NCI-H748 (cell line): ENCODE measurements at regions not wholly inside any gene's neighbourhood (a gene's known extent, or its start where the extent isn't known, plus 50 kb on each side); places are given as distances from the start of the nearest gene placed in this dataset.

Experiments
- DNase-seq: peaks from one replicate; lab custom pipeline; 2025; ENCODE audit not compliant: unreplicated experiment; lab: John Stamatoyannopoulos, UW

DNA sequence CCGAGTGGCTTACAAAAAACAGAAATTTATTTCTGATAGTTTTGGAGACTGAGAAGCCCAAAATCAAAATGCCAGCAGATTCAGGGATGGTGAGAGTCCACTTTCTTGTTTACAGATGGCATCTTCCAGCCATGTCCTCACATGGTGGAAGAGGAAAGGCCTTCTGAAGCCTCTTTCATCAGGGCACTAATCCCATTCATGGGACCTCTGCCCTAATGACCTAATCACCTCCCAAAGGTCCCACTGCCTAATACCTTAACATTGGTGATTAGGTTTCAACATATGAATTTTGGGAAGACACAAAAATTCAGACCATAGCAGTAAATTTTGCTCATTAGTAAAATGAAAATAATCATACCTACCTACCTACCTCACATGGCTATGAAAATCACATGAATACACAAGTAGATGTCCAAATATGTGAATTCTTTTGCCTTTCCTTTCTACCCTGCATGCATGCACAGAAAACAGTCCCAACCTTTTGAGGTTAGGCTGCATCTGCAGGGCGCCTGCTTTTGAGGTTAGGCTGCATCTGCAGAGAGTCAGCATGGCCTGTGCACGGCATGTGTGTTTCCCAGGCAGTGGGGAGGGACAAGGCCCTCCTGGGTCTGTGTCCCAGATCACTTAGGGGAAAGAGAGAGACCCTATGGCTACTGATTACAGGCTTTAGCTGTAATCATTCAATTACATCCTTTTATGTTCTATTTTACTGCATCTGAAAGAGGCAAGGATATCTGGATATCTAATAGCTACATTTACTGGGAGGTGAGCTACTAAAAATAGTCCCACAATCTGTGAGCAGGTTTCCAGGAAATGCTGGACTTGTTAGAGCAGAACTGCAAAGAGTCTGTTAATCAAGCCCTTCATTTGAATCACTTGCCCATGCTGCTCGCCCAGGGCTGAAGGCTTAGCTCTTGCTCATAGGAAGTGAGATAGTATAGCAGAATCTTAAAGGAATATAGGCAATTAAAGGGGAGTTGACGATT is 497.7 kb upstream of the MARCKS start:
- peak; percentile 72 for DNase-seq

DNA sequence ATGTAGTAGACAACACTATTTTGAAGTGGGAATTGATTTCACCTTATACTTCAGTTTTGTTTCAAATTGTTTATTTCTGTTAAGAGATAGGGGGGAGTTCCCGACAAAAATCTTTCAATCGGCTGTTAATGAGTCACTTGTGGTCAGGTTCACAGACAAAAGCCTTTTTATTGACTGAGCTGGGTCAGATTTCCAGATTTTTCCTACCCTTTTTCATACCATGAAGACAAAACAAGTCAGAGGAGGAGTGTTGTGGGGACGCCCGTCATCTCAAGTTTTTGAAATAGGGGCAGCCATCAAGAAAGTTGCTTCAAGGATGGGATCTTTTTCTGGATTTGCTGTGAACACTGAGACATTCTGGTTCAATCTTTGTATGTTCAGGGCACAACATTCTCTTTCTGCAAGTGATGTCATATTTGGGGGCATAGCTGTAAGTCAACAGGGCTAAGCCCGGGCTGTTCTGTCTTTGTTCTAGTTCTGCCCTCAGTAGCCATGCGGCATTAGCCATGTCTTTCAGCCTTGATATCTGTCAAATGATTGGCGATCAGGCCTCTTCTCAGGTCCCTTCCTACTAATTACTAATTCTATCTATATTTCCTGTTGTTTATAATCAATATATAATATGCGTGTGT is 496.0 kb upstream of the MARCKS start:
- DNase-seq, result peak; percentile 82

DNA sequence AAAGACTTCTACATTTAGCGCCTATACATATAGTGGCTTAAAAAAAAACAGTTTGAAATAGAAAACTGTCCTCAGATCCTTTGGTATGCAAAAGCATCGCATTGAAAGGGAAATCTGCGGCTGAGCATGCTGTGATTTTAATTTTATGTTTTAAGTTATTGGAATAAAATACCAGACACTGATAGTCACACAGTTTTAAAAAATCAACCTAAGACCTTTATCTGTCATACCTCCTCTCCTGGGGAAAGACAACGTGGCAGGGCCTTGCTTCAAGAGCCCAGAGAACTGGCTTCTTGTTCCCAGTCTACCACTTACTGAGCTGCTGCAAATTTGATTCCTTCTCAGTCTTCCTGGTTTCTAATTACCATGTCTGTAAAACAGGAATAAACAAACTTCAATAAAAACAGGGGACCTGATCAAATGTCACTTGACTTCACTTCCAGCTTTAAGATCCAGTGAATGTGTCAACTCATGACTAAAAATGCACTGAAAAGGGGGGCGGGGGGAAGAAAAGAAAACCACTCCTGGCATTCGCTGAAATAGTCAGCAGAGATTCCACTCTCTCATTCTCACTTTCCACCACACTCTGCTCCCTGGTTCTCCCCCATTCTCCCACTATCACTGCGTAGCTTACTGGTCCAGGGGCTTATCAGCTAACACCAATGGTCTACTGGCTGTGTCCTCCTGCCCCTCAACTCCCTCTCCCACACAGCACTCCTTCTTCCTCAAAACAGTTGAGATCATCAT is 494.7 kb upstream of the MARCKS start:
- DNase-seq, result no peak

DNA sequence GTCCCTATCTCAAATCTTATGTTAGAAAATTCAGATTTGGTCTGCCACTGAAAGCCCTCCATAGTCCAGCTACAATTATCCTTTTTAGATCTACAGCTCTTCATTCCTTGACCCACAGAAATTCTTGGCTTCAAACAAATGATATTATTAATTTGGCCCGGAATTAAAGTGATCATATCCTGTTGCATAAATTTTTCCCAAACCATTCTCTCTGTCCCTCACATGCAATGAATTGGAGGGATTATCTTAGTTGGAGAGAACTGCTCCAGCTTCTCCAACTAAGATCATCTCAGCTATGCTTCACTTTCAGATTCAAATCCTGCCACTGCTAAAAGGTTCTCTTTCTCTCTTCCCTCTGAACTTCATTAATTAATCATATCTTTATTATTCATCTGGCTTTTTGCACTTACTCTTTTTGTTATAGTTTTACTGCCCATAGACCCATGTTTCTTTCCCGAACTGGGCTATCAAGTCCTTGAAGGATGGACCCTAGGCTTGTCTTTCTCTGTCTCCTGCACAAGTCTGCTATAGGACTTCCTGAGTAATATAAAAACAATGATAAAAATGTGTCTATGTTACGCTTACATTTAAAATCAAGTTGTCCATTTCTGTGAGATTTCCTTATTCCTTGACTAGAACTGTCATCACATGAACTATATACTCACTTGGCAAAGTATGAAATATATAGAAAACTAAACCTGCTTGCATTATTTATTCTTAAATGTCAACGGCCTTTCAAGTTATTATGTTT is 493.9 kb upstream of the MARCKS start:
- DNase-seq, result no peak

DNA sequence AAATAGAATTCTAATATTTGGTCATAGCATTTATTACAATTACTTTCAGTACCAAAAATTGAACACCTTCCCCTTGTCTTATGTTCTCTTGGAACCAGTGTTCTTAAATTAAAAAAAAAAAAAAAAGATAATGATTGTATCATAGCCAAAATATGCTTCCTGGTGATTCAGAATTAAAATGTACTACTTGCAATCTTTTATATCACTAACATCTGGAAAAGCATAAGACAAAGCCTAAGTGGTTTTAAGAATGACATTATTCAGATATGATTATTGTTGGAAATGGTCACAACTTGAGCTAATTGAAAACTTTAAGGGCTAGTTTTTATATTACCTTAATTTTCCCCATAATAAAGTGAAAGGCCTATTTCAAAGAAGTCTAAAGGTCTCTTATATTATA is 493.3 kb upstream of the MARCKS start:
- no peak for DNase-seq

DNA sequence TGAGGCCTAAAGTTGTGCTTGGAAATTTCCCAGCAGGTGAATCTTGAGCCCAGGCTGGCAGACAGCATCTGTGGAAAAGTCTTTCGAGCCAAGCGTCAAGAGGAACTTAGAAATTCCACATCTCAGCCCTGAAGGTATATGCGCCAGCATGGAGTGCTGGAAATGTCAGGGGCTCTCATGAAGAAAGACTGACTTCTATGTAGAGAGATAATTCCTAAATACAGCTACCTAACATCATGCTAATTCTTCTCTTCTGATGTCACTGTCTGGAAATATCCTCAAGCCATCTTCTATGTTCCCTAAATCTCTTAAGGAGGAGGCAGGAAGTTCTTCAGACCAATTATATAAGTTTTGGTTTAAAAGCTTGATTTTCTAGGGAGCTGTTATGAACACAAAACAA is 492.4 kb upstream of the MARCKS start:
- no peak for DNase-seq

DNA sequence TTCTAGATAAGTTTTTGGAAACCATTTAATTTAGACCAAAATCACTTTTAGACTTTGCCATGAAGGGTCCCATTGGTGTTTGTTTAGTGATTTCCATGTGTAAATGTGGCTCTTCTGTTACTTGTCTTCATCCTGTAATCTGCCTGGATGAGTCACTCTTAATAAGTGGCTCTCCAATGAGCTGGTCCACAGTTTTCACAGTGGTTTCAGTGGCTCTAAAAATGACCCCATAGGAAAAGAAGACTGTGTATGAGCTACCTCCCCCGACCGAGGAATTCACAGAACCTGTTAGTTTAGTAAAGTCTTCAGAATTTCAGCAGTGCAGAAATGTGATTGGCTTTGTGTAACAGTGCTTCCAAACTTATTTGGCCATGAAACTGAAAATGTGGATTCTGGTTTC is 492.0 kb upstream of the MARCKS start:
- DNase-seq, result no peak

DNA sequence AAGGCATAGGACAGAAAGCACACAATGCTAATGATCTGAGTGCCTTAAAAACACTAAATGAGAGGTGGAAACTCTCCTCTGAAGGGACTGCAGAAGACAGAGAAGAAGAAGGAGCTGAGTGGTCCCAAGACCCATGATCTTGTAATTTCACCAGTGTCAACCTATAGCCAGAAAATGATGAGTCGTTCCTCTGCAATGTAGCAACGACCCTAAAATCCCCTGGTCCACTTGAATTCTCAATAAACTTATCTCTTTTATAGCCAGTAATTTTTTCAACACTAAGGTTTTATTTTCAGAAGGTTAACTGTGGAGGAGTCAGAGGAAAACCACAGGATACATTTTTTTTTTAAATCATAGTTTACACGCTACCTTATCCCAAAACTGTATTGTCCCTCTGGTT is 490.6 kb upstream of the MARCKS start:
- DNase-seq, result no peak

DNA sequence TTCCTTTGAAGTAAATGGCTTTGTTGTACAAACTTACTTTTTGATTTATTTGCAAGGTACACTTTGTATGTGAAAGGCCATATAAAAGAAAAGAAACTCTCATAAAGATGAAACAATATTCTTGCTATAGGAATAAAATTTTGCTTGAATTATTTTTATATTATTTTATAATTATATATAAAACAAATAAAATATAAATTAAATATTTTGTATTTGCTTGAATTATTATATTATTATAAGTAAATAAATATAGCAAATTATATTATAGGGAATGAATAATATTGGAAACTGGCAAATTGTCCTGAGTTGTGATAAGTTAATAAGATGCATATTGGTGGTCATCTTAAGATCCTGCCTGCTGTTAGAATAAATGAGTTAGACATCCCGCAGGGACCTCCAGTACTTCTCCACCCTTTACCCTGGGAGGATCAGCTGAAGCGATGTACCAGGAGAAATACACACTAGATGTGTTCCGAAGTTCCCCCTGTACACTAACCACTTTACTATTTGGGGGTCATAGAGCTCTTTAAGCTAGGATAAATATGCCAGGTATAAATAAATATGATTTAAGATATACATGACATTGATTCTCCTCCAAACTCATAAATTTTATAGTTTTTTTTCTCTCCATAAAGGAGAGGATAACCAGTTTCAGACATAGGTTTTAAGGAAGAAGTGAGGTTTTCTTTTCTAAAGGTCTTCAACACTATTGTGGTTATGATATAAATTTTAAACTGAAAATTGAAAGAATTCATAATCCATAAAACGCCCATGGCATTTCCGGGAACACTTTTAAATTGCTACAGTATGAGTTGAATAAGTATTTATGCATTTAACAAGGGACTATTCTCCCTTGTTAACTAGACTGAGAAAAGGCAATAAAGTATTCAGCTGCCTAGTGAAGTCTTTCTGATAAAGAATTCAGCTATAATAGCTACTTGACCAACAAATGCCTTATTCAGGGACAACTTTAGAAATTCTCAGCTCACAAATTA is 486.3 kb upstream of the MARCKS start:
- DNase-seq, result no peak

DNA sequence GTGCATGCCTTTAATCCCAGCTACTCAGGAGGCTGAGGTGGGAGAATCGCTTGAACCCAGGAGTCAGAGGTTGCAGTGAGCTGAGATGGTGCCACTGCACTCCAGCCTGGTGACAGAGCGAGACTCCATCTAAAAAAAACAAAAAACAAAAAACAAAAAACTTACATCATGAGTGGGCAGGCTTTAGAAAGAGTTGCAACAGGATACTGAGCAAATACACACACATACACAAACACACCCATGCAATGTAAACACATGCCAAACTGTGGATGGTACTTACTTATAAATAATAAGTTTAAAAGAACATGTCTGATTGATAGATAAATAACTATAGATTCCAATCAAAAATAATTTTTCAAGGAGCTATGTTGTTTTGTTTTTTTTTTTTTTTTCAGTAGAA is 481.7 kb upstream of the MARCKS start:
- peak; percentile 55 for DNase-seq

DNA sequence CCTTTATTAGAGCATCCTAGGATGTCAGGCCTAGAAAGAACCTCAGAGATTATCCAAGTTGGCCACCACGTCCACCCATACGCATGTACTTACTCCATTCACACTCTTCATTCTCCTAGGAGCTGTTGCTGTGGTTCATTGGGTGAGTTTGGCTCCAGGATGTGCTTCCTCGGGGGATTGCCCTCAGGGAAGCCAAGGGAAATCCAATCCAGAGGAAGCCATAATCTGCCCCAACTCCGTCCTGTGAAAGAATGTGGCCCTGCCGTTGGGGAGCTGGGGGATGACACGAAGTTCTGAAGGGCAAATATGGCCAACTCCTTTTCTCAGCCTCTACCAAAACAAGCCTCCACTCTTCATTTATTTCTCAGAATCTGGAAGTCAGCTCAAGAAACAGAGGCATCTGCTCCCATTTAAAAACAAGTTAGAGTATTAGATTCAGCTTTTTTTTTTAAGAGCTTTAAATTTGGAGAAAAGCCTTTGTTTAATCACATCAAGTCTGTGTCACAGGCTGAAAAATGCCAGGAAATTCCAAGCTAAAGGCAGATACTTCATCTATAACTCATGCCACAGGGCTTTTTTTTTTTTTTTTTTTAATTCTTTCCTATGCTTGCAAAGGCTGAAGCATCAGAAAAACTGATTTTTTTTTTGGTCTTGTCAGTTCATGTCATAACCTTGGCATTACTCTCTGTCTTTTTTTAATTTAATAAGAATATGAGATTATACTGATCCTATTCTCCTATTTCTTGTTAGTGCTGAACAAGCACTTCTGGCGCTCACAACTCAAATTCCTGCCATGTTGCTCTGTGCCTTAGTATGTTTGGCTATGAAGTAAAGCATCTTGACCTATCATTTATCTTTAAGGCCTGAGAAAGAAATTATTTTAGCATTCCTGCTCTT is 480.9 kb upstream of the MARCKS start:
- DNase-seq, result no peak

DNA sequence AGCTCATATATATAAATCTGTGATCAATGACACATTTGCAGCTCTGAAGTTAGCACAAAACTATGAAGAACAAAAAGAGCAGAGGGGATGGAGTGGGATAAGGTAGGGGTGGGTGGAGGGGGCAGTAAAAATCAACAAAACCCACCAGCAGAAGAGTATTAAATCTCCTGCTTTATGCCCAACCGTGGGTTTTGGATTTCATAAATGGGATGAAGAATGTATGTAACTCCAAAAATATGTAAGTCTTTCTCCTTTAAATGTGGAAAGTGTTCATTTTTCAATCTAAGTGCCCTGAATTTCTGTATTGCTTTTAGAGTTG is 480.3 kb upstream of the MARCKS start:
- DNase-seq, result no peak

DNA sequence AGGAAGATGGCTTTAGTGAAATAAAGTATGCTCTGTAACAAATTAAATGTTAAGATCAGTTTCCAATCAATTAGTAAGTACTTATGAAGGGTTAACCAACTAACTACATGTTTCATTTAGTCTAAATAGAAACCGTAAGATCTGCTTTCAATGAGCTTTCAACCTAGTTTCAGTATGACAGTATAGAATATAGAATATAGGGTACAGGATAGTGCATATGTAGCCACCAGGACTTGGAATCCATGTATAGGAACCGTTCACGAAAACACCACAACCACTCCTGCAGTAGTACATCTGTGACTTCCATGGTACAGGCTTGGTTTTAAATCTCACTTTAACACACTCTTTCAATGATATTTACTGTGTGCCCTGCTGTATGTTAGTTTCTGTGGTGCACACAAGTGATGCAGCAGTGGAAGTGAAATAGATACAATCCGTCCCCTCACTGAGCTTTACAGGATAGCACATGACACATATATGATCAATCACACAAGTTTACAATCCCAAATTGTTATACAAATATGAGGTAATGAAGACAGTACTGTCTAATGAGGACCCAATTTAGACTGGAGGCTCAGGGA is 479.7 kb upstream of the MARCKS start:
- no peak for DNase-seq

DNA sequence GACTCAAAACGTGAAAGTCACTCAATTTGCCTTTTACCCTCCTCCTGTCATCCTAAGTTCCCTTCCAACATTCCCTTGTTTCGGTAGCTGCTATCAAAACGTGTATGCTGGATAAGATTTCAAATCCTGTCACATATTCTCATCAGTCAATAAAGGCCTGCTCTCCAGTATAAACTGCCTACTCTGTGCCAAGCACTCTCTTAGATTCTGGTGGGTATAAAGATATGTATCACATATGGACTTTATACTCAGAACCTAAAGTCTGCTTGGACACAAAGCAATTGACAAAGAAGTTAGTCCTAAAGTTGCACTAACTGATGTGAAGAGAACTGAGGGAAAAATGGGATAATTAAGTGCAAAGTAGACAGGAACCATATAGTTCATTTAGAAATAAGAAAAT is 476.6 kb upstream of the MARCKS start:
- DNase-seq, result no peak

DNA sequence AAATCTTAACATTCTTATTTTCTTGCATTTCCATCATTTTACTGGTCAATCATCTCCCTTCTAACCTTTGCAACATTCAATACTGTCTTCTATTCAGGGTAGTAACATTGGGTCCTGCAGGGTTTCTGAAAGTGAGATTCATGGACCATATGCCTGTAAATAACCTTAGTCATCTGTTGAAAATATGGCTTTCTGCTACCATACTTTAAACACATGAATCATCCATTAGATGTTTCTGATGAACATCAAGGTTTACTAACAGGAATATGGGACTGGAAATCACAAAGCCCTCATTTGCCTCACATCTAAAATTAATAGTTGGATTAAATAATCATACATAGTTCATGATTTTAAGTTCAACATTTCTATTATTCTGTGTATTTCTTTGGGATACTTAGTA is 475.9 kb upstream of the MARCKS start:
- DNase-seq, result no peak

DNA sequence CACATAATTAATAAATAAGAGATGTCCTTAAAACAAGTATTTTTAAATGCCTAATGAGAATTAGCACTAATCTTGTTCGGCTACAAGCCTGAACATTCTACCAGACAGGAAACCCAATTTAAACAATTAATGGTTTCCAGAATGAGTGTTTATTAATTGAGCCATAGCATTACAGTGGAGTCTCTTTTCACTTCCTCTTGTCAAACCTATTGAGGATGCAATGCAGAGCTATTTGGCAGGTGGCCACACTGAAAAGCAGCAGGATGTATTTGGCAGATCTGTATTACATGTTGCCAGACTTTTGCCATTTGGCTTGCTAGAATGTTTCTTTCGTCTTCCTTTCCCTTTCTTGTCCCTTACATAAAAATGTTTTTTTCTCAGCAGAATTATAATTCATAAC is 475.2 kb upstream of the MARCKS start:
- peak; percentile 66 for DNase-seq

DNA sequence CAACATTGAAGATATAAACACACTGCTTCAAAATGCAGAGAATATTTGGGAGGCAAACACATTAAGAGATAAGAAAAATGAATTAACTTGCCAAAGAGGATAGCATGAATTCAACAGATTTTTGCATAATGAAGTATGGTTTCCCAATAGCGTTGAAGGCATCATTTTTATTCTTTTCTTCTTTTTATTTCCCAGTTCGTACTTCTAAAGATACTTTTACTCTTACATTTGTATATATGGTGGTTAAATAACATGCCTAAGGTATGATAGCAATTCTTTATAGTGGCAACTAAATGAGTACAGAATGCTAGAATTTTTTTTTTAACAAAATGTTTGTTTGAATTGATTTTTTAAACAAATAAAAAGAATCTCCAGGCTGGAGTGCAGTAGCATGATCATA is 473.4 kb upstream of the MARCKS start:
- DNase-seq, result no peak

DNA sequence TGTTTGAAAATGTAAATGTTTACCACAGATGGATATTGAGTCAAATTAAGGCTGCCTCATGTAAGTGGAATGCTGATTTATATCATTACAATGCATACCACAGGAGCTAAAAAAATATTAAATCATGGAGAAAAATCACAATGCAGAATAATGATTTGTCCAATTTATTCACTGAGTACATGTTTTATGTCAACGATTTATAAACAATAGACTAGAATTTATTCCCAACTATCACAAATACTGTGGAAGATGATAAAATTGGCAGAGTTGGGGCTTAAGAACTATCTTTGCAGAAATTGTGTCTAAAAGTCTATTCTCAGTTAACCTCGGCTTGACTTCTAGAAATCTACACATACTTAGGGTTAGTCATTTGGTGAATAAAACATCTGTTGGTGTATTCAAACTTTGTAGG is 472.1 kb upstream of the MARCKS start:
- DNase-seq, result no peak

DNA sequence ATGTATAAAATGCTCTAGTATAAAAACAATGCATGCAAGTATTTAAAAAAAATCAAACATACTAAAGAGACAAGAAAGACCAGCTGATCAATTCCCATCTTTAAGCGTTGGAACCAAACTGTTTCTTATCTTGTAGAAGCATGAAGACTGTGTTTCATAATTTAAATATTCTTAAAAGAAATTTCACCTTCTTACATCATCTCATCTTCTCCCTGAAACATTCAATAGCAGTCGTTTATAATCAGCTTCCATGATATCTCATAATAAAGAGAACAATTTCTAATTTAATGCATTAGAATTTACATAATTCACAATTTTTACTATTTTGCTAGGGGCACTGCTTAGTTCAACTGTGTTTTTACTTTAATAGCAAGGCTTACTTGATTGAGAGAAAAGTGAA is 468.1 kb upstream of the MARCKS start:
- DNase-seq, result no peak
